OCI-LY1 (cell line): ENCODE measurements at regions not wholly inside any gene's neighbourhood (a gene's known extent, or its start where the extent isn't known, plus 50 kb on each side); places are given as distances from the start of the nearest gene placed in this dataset.
A peak's percentile ranks its signal among the peaks of the same experiment; 100 is the strongest.

Experiments used
- H2AFZ ChIP-seq: fragments of 200-600 bp; sonication (generic), shearing (Covaris generic); 2 replicates; pipeline ENCODE4 v1.6.0; 2014; ENCODE audit warnings: antibody characterized with exemption, mild to moderate bottlenecking, low read length
- H3F3A ChIP-seq: fragments of 200-600 bp; sonication (generic), shearing (Covaris generic); 2 replicates; pipeline ENCODE4 v1.6.0; 2014; ENCODE audit warnings: mild to moderate bottlenecking, antibody characterized with exemption, low read length, moderate library complexity; ENCODE audit not compliant: insufficient read depth
- H3K27ac ChIP-seq: fragments of 200-600 bp; sonication (generic); 2 replicates; pipeline ENCODE4 v1.5.1; 2014; ENCODE audit warnings: low read length, mixed run types, mild to moderate bottlenecking, low read depth; ENCODE audit not compliant: poor library complexity, severe bottlenecking
- H3K27me3 ChIP-seq: fragments of 200-600 bp; sonication (generic); 2 replicates; pipeline ENCODE4 v1.6.0; 2014; ENCODE audit warnings: antibody characterized with exemption, mild to moderate bottlenecking, low read length, moderate library complexity; ENCODE audit not compliant: insufficient read depth
- H3K36me3 ChIP-seq: fragments of 200-600 bp; sonication (generic); 2 replicates; pipeline ENCODE4 v1.6.1; 2014; ENCODE audit warnings: mild to moderate bottlenecking, antibody characterized with exemption, low read length, moderate library complexity, mixed read lengths; ENCODE audit not compliant: insufficient read depth
- H3K4me1 ChIP-seq: fragments of 200-600 bp; sonication (generic); 2 replicates; pipeline ENCODE4 v1.5.1; 2014; ENCODE audit warnings: mild to moderate bottlenecking, low read length, moderate library complexity; ENCODE audit not compliant: insufficient read depth, severe bottlenecking
- H3K4me2 ChIP-seq: fragments of 200-600 bp; sonication (generic), shearing (Covaris generic); 2 replicates; pipeline ENCODE4 v1.6.1; 2014; ENCODE audit warnings: low read length
- H3K4me3 ChIP-seq: fragments of 200-600 bp; sonication (generic); 2 replicates; pipeline ENCODE4 v1.5.1; 2014; ENCODE audit warnings: low read length, low read depth, mild to moderate bottlenecking, mixed read lengths; ENCODE audit not compliant: poor library complexity, severe bottlenecking
- H3K79me2 ChIP-seq: fragments of 200-600 bp; shearing (Covaris generic); 2 replicates; pipeline ENCODE4 v1.6.1; 2016; ENCODE audit warnings: mixed run types, low read length, mixed read lengths; ENCODE audit not compliant: insufficient read depth
- H3K9ac ChIP-seq: fragments of 200-600 bp; sonication (generic), shearing (Covaris generic); 2 replicates; pipeline ENCODE4 v1.6.1; 2014; ENCODE audit warnings: mild to moderate bottlenecking, low read length, mixed read lengths
- H3K9me2 ChIP-seq: fragments of 200-600 bp; sonication (generic), shearing (Covaris generic); 2 replicates; pipeline ENCODE4 v1.6.1; 2014; ENCODE audit warnings: low read depth, mild to moderate bottlenecking, low read length, mixed read lengths
- H3K9me3 ChIP-seq: fragments of 200-600 bp; shearing (Covaris generic); 2 replicates; pipeline ENCODE4 v1.6.1; 2014; ENCODE audit warnings: low read length, mixed read lengths
- H4K20me1 ChIP-seq: fragments of 200-600 bp; sonication (generic), shearing (Covaris generic); 2 replicates; pipeline ENCODE4 v1.6.0; 2016; ENCODE audit warnings: mild to moderate bottlenecking, low read length; ENCODE audit not compliant: insufficient read depth
- EZH2 ChIP-seq: fragments of 200-600 bp; sonication (generic), shearing (Covaris generic); IDR thresholded peaks from 2 replicates; pipeline ENCODE4 v1.8.0; 2017; ENCODE audit warnings: borderline replicate concordance, mixed run types, mild to moderate bottlenecking, antibody characterized with exemption, low read length, moderate library complexity, mixed read lengths
- TF ChIP-seq, protein P1 (sequence below): fragments of 200-600 bp; sonication (generic), shearing (Covaris generic); IDR thresholded peaks from 2 replicates; pipeline ENCODE4 v1.5.1; 2017; ENCODE audit warnings: mild to moderate bottlenecking, antibody characterized with exemption, low read length, moderate library complexity, mixed read lengths

GRCh38 chr13:99442273-99442895 lies 58.9 kb upstream of the TM9SF2 start:
- H3K27me3 ChIP-seq: no peaks in the 10 kb centered on the region
- no peaks in the 10 kb centered on the region for H3K9me3 ChIP-seq
- peaks cover 6% of the 10 kb centered on the region for H3K4me1 ChIP-seq
- H3K27ac ChIP-seq: no peak overlapping the region
- no peaks in the 10 kb centered on the region for H3F3A ChIP-seq
- no peak overlapping the region for H3K9ac ChIP-seq
- H4K20me1 ChIP-seq: no peaks in the 10 kb centered on the region
- no peak for TF ChIP-seq EZH2
- TF ChIP-seq, protein P1, sequence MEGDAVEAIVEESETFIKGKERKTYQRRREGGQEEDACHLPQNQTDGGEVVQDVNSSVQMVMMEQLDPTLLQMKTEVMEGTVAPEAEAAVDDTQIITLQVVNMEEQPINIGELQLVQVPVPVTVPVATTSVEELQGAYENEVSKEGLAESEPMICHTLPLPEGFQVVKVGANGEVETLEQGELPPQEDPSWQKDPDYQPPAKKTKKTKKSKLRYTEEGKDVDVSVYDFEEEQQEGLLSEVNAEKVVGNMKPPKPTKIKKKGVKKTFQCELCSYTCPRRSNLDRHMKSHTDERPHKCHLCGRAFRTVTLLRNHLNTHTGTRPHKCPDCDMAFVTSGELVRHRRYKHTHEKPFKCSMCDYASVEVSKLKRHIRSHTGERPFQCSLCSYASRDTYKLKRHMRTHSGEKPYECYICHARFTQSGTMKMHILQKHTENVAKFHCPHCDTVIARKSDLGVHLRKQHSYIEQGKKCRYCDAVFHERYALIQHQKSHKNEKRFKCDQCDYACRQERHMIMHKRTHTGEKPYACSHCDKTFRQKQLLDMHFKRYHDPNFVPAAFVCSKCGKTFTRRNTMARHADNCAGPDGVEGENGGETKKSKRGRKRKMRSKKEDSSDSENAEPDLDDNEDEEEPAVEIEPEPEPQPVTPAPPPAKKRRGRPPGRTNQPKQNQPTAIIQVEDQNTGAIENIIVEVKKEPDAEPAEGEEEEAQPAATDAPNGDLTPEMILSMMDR: peak; percentile 96
- no peaks in the 10 kb centered on the region for H3K36me3 ChIP-seq
- no peaks in the 10 kb centered on the region for H3K9me2 ChIP-seq
- H3K4me2 ChIP-seq: no peak overlapping the region
- H2AFZ ChIP-seq: no peak overlapping the region
- H3K79me2 ChIP-seq: no peaks in the 10 kb centered on the region
- no peak overlapping the region for H3K4me3 ChIP-seq

GRCh38 chr13:99446242-99446641 lies 55.0 kb upstream of the TM9SF2 start:
- H3K9ac ChIP-seq: no peak overlapping the region
- H3K9me3 ChIP-seq: 0 out of 2 replicates have a peak, but pooled peaks cover 5% of the 10 kb centered on the region
- no peaks in the 10 kb centered on the region for H3K9me2 ChIP-seq
- H3K4me2 ChIP-seq: no peak overlapping the region
- no peak overlapping the region for H2AFZ ChIP-seq
- no peaks in the 10 kb centered on the region for H3K79me2 ChIP-seq
- H3K27me3 ChIP-seq: peaks cover 18% of the 10 kb centered on the region; the same call in 1 of the 2 replicates
- no peaks in the 10 kb centered on the region; the same call in 1 of the 2 replicates for H3K36me3 ChIP-seq
- no peaks in the 10 kb centered on the region for H3F3A ChIP-seq
- no peak overlapping the region for H3K27ac ChIP-seq
- no peak overlapping the region for H3K4me3 ChIP-seq
- H4K20me1 ChIP-seq: no peaks in the 10 kb centered on the region
- no peak for TF ChIP-seq EZH2
- TF ChIP-seq, protein P1: peak; percentile 42
- no peaks in the 10 kb centered on the region for H3K4me1 ChIP-seq

- no peaks in the 10 kb centered on the region for H3K4me1 ChIP-seq
- no peak overlapping the region for H3K4me3 ChIP-seq
- H2AFZ ChIP-seq: no peak overlapping the region
- no peaks in the 10 kb centered on the region for H3K79me2 ChIP-seq
- H3K9ac ChIP-seq: no peak overlapping the region
- H4K20me1 ChIP-seq: no peaks in the 10 kb centered on the region
- 0 out of 2 replicates have a peak, but pooled peaks cover 5% of the 10 kb centered on the region for H3K9me3 ChIP-seq
- H3K27me3 ChIP-seq: peaks cover 21% of the 10 kb centered on the region; the same call in 1 of the 2 replicates
- no peak overlapping the region for H3K27ac ChIP-seq
- TF ChIP-seq EZH2: no peak
- TF ChIP-seq, protein P1: no peak
- no peaks in the 10 kb centered on the region; the same call in 1 of the 2 replicates for H3K36me3 ChIP-seq
- H3F3A ChIP-seq: no peaks in the 10 kb centered on the region
- no peaks in the 10 kb centered on the region for H3K9me2 ChIP-seq
- no peak overlapping the region for H3K4me2 ChIP-seq
Observed at GRCh38 chr13:99448546-99448945, 52.7 kb upstream of the TM9SF2 start.
